ENCODE measurements at regions not wholly inside any gene's neighbourhood (a gene's known extent, or its start where the extent isn't known, plus 50 kb on each side); places are given as distances from the start of the nearest gene placed in this dataset.

DNA sequence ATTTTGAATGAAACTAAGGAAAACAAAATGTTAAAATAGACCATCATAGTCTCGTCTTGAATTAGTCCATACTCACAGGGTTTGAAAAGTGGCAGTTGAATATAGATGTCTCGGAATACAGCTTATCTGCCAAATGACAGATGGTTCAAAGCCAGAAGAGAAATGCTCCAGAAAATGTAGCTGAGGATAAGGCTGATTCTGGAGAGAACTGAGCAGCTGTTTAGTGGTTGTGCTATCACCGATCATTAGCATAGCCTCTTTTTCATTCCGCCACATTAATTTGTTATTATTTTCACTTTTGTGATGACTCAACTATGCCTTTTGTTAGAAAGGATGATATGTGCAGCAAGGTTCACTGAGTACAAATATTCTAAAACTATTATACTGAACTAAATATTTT, 390.2 kb upstream of the MAN1A1 start:
- intact Hi-C loops (cut with DNase I): no loop called here
- no peak for ATAC-seq
- Histone ChIP-seq H3K27ac (no peak overlapping the region), H3K36me3 (no peaks in the 10 kb centered on the region), H3K9me3 (no peaks in the 10 kb centered on the region), H3K4me3 (no peak overlapping the region), H3K4me1 (peaks cover 4% of the 10 kb centered on the region), H3K27me3 (no peaks in the 10 kb centered on the region)
- TF ChIP-seq, protein P1, sequence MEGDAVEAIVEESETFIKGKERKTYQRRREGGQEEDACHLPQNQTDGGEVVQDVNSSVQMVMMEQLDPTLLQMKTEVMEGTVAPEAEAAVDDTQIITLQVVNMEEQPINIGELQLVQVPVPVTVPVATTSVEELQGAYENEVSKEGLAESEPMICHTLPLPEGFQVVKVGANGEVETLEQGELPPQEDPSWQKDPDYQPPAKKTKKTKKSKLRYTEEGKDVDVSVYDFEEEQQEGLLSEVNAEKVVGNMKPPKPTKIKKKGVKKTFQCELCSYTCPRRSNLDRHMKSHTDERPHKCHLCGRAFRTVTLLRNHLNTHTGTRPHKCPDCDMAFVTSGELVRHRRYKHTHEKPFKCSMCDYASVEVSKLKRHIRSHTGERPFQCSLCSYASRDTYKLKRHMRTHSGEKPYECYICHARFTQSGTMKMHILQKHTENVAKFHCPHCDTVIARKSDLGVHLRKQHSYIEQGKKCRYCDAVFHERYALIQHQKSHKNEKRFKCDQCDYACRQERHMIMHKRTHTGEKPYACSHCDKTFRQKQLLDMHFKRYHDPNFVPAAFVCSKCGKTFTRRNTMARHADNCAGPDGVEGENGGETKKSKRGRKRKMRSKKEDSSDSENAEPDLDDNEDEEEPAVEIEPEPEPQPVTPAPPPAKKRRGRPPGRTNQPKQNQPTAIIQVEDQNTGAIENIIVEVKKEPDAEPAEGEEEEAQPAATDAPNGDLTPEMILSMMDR (IDR thresholded peaks at IDR 0.05): no peak
- no peak for DNase-seq

DNA sequence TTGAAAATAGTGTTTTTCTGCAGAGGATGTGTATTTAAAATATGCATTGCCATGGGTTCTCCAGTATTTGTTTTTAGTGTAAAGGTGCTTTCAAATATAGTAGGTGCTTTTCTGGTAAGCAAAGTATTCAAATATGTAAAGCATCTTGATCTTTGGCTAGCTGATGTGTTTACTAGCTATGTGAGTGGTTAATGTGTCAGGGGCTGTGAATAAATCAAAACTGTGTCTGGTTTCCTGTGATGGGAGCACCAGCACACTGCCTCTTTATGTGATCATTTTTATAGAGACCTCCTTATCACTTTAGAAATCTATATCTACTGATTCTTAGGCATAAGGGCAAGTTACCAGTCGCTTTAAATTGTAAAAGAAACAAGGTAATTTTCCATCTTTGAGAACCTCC, 388.9 kb upstream of the MAN1A1 start:
- no peak for DNase-seq
- Histone ChIP-seq H3K9me3 (no peaks in the 10 kb centered on the region), H3K4me1 (peaks cover 4% of the 10 kb centered on the region), H3K36me3 (no peaks in the 10 kb centered on the region), H3K4me3 (no peak overlapping the region), H3K27ac (no peak overlapping the region), H3K27me3 (no peaks in the 10 kb centered on the region)
- ATAC-seq: no peak
- intact Hi-C loops (cut with DNase I): no loop called here
- TF ChIP-seq, protein P1 (IDR thresholded peaks at IDR 0.05): no peak

DNA sequence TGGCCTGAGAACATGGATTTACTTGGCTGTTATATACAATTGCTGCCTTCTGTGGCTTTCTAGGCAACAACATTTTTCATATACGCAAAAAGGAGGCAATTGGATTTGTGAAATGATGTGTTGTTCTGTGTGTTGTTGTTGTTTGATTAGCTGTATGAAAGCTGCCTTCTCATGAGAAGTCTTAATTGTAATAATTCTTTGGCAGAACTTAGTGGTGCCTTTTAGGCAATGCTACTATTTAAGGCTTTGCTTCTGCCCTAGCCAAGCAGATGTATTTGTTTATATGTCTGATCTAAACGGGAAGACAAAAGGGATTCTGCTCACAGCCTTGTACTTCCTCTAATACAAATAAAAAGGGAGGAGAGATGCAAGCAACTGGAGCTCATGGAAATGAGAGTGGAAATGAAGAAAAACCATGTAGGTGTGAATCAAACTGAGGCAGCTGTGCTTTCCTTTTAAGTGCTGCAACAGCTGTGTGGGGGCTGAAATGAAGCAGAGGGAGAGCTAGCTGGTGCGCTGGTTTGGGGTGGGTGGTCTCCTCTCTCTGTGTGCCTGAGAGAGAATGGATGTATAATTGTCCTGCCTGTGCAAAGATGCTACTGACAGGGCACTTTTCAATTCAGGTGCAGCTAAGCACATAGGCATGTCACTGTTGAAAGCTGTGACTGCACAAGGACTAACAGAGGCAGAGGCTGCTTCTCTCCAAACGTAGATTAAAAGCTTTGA, 386.9 kb upstream of the MAN1A1 start:
- H3K4me1 ChIP-seq: peaks cover 4% of the 10 kb centered on the region
- no peaks in the 10 kb centered on the region for H3K9me3 ChIP-seq
- no peak overlapping the region for H3K27ac ChIP-seq
- H3K4me3 ChIP-seq: no peak overlapping the region
- H3K36me3 ChIP-seq: no peaks in the 10 kb centered on the region
- no peak for ATAC-seq
- H3K27me3 ChIP-seq: no peaks in the 10 kb centered on the region
- intact Hi-C loops (cut with DNase I): no loop called here
- no peak for DNase-seq
- TF ChIP-seq, protein P1 (IDR thresholded peaks at IDR 0.05): no peak

DNA sequence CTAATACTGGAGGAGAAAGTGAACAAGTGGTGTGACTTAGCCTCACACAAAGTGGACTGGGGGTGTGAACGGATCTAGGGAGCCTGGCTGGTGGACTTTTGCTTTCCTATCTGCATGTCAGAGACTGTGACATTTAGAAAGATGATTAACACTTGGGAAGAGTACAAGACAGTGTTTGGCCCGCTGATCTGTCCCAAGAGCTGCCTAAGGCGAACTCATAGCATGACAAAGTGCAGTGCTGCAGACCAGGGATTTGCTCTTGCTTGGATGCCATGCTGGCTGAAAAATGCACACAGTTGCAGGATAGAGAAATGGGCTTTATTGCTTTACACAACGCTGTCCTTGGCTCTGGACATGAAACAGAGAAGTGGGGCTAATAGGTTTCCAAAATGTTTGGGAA, 386.0 kb upstream of the MAN1A1 start:
- TF ChIP-seq, protein P1 (IDR thresholded peaks at IDR 0.05): no peak
- Histone ChIP-seq H3K4me1 (peaks cover 4% of the 10 kb centered on the region), H3K4me3 (no peak overlapping the region), H3K27me3 (no peaks in the 10 kb centered on the region), H3K27ac (no peak overlapping the region), H3K9me3 (no peaks in the 10 kb centered on the region), H3K36me3 (no peaks in the 10 kb centered on the region)
- intact Hi-C loops (cut with DNase I): no loop called here
- DNase-seq (no peak), ATAC-seq (no peak)

DNA sequence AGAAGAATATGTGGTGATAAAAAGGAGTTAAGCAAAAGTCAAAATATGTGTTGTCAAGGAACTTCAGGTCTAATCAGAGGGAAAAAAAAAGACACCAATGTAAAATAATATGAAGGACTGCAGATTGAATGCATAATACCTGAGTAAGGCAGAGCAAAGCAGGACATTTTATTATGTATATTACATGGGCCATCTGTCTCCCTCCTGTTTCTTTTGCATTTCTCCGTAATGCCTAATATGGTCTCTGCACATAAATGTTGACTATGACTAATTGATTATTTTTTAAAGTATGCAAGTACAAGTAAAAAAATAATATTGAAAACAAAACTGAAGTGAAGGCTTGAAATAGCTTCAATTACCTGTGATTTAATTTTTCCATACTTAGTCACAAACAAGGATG, 384.7 kb upstream of the MAN1A1 start:
- Histone ChIP-seq H3K27me3 (no peaks in the 10 kb centered on the region), H3K4me3 (no peak overlapping the region), H3K9me3 (no peaks in the 10 kb centered on the region), H3K27ac (no peak overlapping the region), H3K36me3 (no peaks in the 10 kb centered on the region), H3K4me1 (peaks cover 4% of the 10 kb centered on the region)
- ATAC-seq (no peak), DNase-seq (no peak)
- TF ChIP-seq, protein P1 (IDR thresholded peaks at IDR 0.05): no peak
- intact Hi-C loops (cut with DNase I): no loop called here

DNA sequence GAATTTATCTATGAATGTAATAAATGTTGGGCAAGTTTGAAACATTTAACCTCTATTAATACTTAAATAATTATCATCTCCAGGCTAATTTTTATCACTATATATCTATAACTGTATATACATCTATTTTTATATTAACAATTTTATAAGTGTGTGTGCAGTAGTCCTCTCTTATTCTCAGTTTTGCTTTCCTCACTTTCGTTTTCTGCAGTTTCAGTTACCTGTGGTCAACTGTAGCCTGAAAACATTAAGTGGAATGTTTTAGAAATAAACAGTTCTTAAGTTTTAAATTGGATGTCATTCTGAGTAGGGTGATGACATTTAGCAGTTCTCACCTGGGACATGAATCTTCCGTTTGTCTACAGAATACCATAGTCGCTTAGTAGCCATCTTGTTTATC, 379.4 kb upstream of the MAN1A1 start:
- TF ChIP-seq, protein P1 (IDR thresholded peaks at IDR 0.05): no peak
- no peaks in the 10 kb centered on the region for H3K9me3 ChIP-seq
- intact Hi-C loops (cut with DNase I): no loop called here
- H3K4me3 ChIP-seq: no peak overlapping the region
- DNase-seq (no peak), ATAC-seq (no peak)
- H3K27me3 ChIP-seq: no peaks in the 10 kb centered on the region
- no peak overlapping the region for H3K27ac ChIP-seq
- H3K4me1 ChIP-seq: no peaks in the 10 kb centered on the region
- no peaks in the 10 kb centered on the region for H3K36me3 ChIP-seq

Data from upper lobe of right lung (tissue), 1 donor.